AG04450 (cell line): ENCODE measurements at regions not wholly inside any gene's neighbourhood (a gene's known extent, or its start where the extent isn't known, plus 50 kb on each side); places are given as distances from the start of the nearest gene placed in this dataset.

ENCODE experiments used
- CTCF ChIA-PET: fragments of 300-600, 350-600 bp; formaldehyde crosslinking; extraction: SDS; loops from one replicate; lab custom pipeline; 2022; ENCODE audit warnings: antibody characterized with exemption, inconsistent platforms; lab: Charles Lee
- POLR2A ChIA-PET: fragments of 350-600 bp; formaldehyde crosslinking; extraction: SDS; loops from one replicate; lab custom pipeline; 2021; ENCODE audit warnings: antibody characterized with exemption, inconsistent platforms; lab: Yijun Ruan, JAX
- DNase-seq: peaks from one replicate; pipeline ENCODE4 v3.0.0-alpha.2; 2011; ENCODE audit warnings: low read depth, low spot score
- H3K27ac ChIP-seq: one replicate; pipeline ENCODE4 v1.5.1; 2012; ENCODE audit warnings: low read depth, low read length, control low read depth
- H3K27me3 ChIP-seq: one replicate; pipeline ENCODE4 v1.6.0; 2012; ENCODE audit warnings: low read length; ENCODE audit not compliant: control insufficient read depth, insufficient read depth
- H3K4me3 ChIP-seq: 2 replicates; pipeline ENCODE4 v1.5.1; 2011; ENCODE audit warnings: mild to moderate bottlenecking, low read depth, low read length, control low read depth
- H3K9me3 ChIP-seq: 2 replicates; pipeline ENCODE4 v1.5.1; 2012; ENCODE audit warnings: low read length; ENCODE audit not compliant: control insufficient read depth, insufficient read depth
- CTCF ChIP-seq: IDR thresholded peaks from 2 replicates; pipeline ENCODE4 v1.5.1; 2011; ENCODE audit warnings: low read depth, low read length, control low read depth, inconsistent platforms

GRCh38 chr1:81149649-81150325 is 650.9 kb upstream of the ADGRL2 start:
- no peak for TF ChIP-seq CTCF
- no peaks in the 10 kb centered on the region for H3K9me3 ChIP-seq
- H3K4me3 ChIP-seq = no peak overlapping the region
- ChIA-PET POLR2A (no interaction called here), CTCF (no interaction called here)
- H3K27me3 ChIP-seq = no peaks in the 10 kb centered on the region
- DNase-seq = no peak
- H3K27ac ChIP-seq = no peak overlapping the region

- Histone ChIP-seq H3K9me3 (no peaks in the 10 kb centered on the region), H3K27me3 (no peaks in the 10 kb centered on the region), H3K4me3 (no peak overlapping the region), H3K27ac (no peak overlapping the region)
- no peak for TF ChIP-seq CTCF
- ChIA-PET CTCF (no interaction called here), POLR2A (no interaction called here)
- no peak for DNase-seq
Observed at GRCh38 chr1:81144240-81144825, 656.4 kb upstream of the ADGRL2 start.

- no peak for TF ChIP-seq CTCF
- Histone ChIP-seq H3K27me3 (no peaks in the 10 kb centered on the region), H3K27ac (no peak overlapping the region), H3K4me3 (no peak overlapping the region), H3K9me3 (no peaks in the 10 kb centered on the region)
- no peak for DNase-seq
- ChIA-PET POLR2A (no interaction called here), CTCF (interaction anchor here (0.8 kb wide), 1 partner anchor 32 kb away, joined by 3 read pairs; no protein-coding TSS in a partner anchor)
Observed at GRCh38 chr1:81142099-81142826, 658.5 kb upstream of the ADGRL2 start.

GRCh38 chr1:81135524-81135923 is 665.2 kb upstream of the ADGRL2 start:
- CTCF ChIA-PET = no interaction called here
- no peak overlapping the region for H3K27ac ChIP-seq

More at GRCh38 chr1:81135524-81135923, 665.2 kb upstream of the ADGRL2 start:
- H3K27me3 ChIP-seq = no peaks in the 10 kb centered on the region
- no peak for DNase-seq
- H3K9me3 ChIP-seq = no peaks in the 10 kb centered on the region
- no peak overlapping the region for H3K4me3 ChIP-seq
- POLR2A ChIA-PET = no interaction called here
- no peak for TF ChIP-seq CTCF
